Hepatocyte (in vitro differentiated cells): ENCODE measurements at regions not wholly inside any gene's neighbourhood (a gene's known extent, or its start where the extent isn't known, plus 50 kb on each side); places are given as distances from the start of the nearest gene placed in this dataset.

Experiments used
- EZH2phosphoT487 ChIP-seq: fragments of 200-600 bp; sonication (generic); IDR thresholded peaks from one replicate; pipeline ENCODE4 v1.6.1; 2018; ENCODE audit warnings: antibody characterized with exemption, mild to moderate bottlenecking, low read depth, moderate library complexity; ENCODE audit not compliant: unreplicated experiment, severe bottlenecking
- TF ChIP-seq, protein P1 (sequence below): fragments of 200-600 bp; sonication (generic); IDR thresholded peaks from 2 replicates; pipeline ENCODE4 v1.5.1; 2016; ENCODE audit warnings: antibody characterized with exemption, mild to moderate bottlenecking; ENCODE audit not compliant: poor library complexity

DNA sequence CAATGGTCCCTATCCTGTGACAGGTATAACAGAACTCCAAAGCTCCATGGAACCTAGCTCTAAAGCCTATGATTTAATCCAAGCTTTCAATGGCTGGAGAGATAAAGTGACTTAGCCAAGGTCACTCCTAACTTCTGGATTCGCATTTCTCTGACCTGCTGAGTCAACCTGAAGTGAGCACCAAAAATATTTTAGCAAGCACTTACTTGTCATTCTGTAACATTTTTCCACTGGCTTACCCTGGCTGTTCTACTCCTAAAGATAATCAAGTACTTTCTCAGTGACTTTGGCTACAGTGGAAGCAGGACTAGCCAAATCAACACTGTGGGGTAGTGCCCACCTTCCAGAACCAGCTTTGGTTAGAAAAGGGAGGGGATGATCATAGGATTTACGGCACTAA lies 188.3 kb downstream of the OGFRL1 start:
- TF ChIP-seq, protein P1, sequence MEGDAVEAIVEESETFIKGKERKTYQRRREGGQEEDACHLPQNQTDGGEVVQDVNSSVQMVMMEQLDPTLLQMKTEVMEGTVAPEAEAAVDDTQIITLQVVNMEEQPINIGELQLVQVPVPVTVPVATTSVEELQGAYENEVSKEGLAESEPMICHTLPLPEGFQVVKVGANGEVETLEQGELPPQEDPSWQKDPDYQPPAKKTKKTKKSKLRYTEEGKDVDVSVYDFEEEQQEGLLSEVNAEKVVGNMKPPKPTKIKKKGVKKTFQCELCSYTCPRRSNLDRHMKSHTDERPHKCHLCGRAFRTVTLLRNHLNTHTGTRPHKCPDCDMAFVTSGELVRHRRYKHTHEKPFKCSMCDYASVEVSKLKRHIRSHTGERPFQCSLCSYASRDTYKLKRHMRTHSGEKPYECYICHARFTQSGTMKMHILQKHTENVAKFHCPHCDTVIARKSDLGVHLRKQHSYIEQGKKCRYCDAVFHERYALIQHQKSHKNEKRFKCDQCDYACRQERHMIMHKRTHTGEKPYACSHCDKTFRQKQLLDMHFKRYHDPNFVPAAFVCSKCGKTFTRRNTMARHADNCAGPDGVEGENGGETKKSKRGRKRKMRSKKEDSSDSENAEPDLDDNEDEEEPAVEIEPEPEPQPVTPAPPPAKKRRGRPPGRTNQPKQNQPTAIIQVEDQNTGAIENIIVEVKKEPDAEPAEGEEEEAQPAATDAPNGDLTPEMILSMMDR = no peak
- TF ChIP-seq EZH2phosphoT487 = no peak
